Nucleus accumbens (tissue), 56 donors: ENCODE measurements at regions not wholly inside any gene's neighbourhood (a gene's known extent, or its start where the extent isn't known, plus 50 kb on each side); places are given as distances from the start of the nearest gene placed in this dataset.

Experiments used
- DNase-seq, 56 donors: peaks; one replicate each; lab custom pipeline; 2025; lab: John Stamatoyannopoulos, UW

DNA sequence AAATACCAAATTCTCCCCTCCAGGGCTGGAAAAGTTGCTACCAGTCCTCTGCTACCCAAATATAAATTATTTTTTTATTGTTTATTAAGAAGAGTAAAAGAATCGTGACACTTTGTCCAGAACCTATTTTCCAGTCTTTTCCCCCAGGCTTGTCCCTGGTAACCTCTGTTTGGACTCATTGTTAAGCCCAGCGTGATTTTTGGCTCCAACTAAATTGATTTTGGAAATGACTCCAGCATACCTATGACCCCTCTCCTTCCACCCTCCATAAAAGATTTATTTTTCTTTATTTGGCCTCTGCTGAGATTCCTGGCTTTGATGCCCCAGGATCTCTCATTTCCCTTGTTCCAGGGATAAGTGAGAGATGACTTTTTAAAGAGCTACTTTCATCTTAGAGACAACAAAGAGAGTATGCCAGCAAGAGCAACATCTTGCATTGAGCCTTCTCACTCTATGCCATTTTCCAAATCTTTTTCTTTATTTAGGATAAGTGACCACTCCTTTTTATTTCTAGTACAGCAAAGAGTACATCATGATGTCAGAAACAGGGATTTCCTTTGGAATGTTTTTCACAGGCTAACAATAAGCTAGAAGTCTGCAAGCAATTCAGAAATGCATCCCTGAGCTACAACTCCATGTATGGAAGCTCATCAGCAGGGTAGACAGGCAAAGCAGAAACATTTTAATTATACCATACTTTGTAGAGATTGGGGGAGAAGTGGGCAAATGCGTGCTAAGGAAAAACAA, 75.8 kb downstream of the DAD1 start:
- no peak for DNase-seq

DNA sequence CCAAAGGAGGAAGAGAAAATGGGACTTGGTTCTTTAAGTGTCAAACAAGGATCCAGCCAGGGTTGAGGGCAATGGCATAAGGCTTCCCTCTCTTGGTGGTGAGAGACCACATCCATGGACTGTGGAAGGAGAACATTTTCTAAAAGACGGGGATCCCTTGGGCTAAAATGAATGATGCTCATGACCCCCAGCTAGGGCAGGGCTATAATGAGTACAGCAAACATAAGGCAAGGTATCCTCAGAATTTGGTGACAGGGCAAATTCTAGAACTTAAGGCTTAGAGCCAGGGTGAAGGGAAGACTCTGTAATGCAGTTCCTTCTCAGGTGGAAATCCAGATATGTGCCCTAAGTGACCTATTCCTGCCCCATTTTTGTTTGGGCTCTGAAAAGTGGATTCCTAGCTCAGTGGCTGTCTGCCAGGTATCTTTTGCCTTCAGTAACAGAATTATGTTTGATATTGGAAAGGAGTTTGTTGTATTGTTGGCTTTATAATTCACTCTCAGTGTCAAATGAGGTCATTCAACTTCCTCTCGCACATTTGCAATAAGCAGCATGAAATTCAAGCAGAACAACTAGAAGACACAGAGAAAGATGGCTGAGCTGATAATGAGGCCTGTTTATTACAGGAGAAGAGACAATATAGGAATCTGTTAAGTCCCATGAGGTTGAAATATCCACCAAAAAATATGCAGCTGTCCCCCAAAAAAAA, 76.8 kb downstream of the DAD1 start:
- no peak for DNase-seq

DNA sequence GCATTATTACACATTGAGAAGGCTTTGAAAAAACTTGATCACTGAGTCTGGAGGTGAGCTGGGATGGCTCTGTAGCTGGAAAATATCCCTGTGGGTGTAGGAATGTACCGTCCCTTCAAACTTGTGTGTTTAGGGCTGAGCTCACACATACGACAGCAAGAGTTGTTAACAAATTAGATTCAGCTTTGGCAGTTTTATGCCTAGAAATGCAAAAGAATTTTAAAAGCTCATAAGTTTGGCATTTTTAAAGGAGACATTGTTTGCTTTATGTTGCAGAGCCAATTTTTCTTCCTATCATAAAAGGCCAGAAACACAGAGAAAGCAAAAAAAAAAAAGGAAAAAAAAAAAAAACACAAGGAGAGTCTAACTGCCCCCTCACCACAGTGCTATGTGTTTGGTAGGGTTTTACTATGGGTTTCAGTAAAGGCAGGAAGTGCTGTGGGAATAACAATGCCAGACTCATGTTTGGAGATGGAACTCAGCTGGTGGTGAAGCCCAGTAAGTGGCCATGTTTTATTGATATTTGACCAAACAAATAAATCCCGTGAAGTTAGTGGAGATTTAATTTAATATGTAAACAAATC, 78.4 kb downstream of the DAD1 start:
- DNase-seq, result no peak

DNA sequence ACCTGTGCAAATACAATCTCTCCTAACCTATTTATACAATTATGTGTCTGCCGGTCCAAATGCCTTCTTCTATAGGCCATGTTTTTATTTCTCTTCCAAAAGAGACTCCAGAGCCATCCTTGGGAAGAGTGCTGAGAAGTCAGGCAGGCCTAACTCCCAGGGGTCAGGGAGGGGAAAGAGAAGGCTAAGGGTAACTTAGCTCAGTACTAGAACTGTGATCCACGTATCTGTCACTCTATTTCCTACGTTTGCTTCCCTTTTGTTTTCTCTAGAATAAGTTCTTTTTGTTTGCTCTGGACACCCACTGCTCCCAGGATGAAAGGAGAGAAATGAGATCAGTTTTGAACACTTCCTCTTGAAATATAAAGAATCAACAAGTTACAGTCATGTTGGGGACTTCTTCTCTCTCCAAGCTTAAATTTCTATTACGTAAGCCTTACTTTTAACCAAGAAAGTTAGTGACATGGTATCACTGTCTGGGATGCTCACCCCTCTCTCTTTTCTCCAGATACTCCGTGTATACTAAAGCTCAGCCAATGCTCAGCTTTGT, 79.2 kb downstream of the DAD1 start:
- no peak for DNase-seq

DNA sequence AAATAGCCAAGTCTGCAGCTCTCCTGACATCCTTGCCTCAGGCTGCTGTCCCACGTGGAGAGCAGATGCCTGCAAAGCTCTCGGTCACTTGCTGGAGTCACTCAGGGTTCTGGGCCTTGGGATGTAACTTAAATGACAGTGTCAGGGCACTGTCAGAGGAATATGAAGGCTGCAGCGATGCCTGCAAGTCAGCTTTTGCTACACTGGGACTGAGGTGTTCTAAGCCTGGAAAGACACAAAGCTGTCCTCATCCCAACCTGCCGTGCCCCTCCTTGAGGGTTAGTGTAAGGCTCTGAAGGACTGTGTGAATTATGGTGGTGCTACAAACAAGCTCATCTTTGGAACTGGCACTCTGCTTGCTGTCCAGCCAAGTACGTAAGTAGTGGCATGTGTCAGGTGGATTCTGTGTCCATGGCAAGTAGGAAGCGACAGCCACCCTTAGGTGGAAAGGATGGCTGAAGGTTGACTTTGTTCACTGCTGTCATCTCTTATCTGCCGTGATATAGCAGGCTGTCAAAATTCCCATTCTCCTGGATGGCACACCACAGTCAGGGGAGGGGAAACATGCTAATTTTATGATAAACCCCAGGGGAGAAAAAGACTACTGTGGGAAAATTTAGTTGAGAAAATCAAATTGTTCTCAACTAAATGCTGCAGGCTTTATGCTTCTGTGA, 79.9 kb downstream of the DAD1 start:
- no peak for DNase-seq

DNA sequence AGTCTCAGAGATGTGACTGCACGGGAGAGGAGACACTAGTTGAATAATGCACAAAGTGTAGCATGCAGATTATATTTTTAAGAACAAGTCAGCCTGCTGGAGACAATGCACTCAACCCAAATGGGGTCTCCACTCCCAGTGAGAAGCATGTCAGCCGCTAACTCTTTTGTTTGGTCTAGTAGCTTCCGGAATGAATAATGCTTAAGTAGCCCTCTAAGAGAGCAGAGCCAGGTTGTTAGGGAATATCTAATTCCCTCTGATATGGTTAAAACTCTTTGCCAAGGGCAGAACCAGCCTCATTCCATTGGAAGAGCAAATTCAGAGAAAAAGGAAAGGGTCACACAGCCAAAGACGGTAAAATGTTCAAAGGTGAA, 80.4 kb downstream of the DAD1 start:
- DNase-seq, result no peak

DNA sequence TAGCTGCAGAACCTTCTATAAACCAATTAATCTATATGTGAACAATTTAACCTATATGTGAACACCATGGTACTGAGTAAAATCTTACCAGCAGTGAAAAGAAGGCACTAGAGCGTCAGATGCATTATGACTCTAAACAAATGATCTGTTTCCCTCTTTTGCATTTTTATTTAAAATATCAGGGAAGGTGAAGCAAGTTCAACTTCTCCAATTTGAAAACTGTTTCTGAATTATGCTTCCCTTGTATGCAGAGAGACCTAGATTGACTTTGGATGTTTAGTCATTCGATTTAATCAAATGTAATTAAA, 80.9 kb downstream of the DAD1 start:
- no peak for DNase-seq

DNA sequence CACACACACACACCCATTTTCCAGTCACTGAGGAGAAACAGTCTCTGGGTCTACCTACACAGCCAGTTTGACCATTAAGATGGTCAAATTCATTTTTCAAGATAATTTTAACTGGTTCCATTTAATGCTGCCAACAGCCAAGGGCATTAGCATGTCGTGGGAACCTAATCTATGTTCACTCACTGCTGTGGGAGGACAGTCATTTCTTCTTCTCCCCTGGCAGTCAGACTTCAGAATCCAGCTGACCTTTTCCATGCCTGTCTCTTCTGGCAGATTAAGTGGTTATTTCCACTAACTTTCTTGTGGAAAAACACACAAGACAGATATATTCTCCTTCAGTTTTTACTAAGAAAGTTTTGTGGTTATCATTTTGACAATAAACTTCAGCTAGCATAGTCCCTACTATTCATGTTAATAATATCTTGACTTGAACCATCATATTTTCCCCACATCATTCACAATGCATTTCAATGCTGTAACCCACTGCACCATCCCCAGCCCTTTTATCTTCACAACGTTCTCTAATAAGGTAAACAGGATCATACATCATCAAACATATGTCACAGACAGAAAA, 82.2 kb downstream of the DAD1 start:
- DNase-seq, result no peak

DNA sequence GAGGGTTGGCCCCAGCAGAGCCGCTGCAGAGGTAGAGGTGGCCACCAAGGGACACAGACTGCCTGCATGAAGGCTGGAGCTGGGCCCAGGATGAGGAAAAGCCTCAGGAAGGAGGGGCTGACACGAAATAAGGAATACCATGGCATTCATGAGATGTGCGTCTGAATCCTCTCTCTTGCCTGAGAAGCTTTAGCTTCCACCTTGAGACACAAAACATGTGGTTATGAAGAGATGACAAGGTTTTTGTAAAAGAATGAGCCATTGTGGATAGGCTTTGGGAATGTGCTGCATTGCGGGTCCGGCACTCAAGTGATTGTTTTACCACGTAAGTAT, 82.7 kb downstream of the DAD1 start:
- no peak for DNase-seq

DNA sequence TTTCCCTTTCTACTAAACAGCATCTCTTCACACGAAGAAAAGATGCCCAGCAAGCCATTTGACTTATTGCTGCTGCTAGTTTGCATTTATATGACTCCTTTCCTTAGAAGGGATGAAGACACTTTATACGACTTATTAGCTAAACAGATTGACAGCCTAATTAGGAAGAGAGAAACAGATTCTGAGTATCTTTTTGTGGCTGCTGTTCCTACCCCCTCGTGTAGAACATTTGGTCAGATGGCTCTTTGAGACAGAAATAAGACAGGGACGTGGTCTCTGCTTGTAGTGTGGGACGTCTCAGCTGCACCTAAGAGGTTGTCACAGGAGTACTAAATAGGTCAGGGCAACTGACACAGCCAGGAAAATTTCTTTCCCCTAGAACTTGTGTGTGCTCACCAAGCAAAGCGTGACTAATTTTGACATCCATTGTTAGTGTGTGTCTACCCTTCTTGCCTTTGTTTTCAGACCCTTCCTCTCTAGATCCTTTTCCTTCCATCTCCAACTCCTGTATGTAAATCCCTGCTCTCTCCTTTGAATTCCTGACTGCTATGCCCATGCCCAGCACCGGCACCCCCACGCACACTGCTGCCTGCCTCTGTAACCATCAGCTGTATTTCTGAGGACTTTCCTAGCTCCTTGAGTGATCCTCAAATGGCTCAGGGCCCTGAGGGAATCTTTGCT, 83.2 kb downstream of the DAD1 start:
- no peak for DNase-seq

DNA sequence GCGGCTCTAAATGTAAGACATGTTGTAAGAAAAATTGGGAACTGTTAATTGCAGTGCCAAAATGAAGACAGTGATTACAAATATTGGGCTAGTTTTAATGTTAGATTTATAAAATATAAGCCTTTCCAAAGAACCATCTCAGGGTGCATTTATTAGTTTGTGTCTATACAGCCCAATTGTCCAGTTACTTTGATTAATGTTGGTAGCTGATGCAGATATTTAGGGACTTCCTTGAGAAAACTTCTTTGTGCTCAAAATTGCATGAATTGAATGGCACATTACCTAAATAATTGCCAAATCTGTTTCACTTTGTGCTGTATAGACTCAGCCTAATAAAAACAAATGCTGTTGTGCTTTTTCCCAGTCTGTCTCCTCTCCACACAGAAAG, 83.7 kb downstream of the DAD1 start:
- DNase-seq, result no peak

DNA sequence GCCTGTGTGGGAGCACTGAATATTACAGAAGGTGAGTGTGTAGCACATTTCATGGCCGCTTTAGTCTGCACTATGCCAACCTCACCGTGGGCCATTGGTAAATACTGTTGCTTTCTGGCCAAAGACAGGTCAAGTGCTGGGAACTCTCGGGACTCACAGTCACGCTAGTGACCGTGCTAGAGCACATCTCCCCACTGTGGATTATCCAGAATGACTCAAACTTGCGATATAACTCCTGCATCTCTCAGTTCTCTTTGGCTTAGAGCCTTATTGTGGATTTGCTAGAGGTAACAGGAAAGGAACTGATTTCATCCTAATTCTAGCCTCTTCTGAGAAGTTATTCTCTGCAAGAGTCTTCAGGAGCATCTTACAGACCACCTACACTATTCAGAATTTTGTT, 86.5 kb downstream of the DAD1 start:
- DNase-seq, result no peak

DNA sequence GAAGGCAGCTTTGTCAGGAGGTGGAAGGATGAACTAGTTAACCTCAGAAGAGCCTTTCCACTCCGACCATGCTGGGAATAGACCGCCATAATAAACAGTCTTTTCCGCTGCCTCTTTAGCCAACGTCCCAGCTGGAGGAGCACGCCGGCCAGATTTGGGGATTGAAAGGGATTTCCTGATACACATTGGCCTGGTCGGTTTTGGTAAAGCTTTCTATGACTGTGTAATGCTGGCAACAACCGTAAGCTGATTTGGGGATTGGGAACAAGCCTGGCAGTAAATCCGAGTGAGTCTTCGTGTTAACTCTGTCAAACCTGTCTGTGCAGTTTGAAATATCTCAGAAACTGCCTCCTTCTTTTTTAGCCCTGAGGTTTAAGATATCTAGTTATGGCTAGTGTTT, 87.0 kb downstream of the DAD1 start:
- no peak for DNase-seq

DNA sequence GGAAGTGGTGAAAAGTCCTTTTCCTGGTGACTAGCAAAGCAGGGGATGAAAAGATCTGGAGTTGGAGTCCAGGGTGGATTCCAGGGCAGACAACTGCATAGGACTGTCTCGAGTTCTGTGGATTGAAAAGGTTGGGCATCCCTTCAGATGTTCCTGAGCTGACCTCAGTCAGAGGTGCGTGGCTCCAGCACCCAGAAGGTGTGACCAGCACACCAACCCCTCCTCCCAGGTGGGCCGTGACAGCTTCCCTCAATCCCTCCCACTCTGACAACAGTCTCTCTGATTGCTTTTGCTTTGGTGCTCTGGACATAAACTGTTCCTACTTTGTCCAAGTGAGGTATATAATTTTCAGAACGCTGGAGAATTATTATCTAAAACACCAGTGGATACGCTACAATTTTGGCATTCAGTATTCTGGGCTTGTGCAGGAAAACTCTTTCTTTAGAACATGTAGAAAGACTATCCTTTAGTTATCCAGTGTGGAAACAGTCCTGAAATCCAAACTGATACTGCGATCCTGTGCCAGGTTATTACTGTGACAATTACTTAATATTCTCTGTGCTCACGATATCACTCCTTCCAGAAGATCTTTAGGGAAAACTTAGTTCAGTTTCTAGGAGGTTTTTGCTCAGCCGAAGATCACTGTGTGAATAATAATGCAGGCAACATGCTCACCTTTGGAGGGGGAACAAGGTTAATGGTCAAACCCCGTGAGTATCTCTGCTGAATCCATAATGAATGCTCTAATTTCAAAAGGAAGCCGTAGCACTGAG, 87.9 kb downstream of the DAD1 start:
- no peak for DNase-seq

DNA sequence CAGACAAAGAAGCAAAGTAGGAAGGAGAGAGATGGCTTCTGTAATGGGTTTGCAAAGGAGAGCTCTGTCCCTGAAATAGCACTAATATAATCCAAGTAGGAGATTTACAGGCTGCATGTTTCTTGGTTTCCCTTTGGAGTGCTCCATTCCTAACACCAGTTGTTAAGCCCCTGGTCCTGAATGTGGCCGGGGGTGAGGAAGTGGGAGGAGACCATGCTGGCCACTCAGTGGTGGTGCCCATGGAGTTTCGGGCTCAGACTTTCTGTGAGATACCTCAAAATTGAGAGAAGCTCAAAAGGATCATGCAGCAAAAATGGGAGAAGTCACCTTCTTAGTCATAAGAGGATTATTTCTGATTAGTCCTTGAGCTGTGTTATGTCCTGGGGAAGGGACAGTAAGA, 88.5 kb downstream of the DAD1 start:
- no peak for DNase-seq

DNA sequence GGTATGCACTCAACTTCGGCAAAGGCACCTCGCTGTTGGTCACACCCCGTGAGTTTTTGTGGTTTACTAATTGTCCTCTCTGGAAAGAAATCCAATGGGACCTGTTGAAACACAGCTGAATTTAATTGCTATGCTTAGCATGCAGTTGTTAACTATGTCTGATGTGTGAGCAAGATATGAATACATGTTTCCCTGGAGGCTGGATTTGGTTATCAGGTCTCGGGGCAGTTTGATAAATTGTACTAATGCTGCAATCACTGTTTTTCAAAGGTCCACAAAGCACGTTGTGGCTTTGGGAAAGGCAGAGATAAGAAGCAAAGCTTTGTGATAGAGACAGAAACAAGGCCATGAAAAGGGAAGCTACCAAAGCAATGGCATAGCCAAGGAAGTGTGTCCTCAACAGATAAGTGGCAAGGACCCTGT, 91.3 kb downstream of the DAD1 start:
- no peak for DNase-seq

DNA sequence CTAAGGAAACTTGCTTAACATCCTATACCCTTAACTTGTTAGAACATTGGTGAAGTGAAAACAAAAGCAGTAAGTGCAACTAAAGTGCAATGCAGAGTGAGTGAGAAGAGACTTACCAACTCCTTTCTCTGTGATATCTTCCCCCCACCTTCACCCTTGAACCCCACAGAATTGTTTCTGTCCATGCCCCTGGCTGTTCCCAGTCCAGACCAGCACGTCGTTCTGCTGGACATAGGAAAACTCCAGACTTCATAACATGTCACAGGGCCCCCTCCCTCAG, 91.9 kb downstream of the DAD1 start:
- DNase-seq, result no peak

DNA sequence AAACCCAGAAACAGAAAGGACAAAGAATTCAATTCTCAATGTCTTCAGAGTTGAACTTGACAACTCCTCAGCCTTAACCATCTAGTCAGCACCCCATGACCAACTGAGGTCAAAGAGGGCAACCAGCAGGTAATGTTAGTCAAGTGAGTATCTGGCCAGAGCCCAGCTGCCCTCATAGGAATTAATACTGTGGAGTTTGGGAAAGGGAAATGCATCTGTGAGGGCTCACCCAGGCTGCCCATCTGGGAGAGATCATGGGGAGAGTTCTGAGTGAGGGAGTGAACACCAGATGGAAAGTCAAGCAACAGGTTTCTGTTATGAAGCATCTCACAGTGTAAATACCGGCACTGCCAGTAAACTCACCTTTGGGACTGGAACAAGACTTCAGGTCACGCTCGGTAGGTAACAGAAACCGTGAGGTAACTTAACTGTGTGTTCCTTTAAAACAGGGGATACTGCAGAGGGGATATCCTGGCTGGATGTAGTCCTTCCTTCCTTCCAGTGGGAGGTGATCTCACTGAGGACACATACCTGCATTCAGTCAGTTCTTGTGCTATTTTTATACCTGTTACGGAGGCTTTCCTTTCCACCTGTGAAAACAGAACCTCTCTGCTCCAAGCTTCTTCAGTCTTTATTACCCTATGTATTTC, 94.4 kb downstream of the DAD1 start:
- DNase-seq, result no peak

DNA sequence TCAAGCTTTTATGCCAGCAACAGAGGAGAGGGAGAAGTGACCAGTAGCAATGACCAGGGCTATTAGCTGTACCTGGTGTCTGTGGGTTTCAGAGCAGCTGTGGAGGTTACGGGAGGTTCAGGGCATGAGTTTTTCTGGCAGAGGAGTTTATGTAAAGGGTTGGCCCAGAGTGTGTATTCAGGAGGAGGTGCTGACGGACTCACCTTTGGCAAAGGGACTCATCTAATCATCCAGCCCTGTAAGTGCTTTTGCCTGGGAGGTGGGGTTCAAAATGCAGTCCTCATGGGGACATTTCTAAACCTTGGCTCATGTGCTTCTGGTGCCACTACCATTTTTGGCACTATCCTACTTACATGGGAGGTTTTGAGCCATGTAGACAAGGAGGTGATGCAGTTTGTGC, 95.3 kb downstream of the DAD1 start:
- DNase-seq, result no peak
